ENCODE measurements at regions not wholly inside any gene's neighbourhood (a gene's known extent, or its start where the extent isn't known, plus 50 kb on each side); places are given as distances from the start of the nearest gene placed in this dataset.
A peak's percentile ranks its signal among the peaks of the same experiment; 100 is the strongest.

DNA sequence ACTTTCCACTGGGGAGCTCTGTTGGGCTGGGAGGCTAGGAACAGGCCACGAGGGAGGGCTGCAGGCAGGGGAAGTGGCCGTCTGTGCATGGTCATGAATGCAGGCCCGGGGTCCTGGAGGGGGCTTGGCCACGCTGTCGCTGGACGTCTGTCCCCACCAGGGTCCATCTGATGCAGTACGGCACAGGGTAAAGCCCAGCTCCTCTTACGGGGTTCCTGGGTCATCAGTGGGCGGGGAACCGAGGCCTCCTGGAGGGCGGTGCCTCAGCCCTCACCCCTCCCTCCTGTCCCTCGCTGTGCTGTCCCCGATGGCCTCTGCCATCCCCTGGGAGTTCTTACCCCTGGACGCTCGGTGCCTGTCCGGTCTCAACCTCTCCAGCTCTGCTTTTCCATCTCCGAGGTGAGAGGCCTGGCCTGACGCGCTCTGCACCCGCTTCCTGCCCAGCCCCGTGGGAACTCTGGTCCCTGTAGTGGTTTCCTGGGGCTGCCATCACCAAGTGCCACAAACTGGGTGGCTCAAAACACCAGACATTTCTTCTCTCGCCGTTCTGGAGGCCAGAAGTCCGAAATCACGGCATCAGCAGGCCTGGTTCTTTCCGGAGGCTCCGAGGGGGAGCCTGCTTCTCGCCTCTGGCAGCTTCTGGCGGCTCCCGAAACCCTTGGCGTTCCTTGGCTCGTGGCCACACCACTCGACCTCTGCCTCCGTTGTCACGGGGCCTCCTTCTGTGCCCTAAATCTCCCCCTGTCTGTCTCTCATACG, 182.8 kb downstream of the SEC14L1 start:
- WGBS, 2 donors (ENCODE audit: low coverage in 1 of 2), result 57% methylated on average over 33 of the region's 36 CpGs; no CpG with 5 or more reads in 1 of the 2 donors
- H3K36me3 ChIP-seq, result no peaks in the 10 kb centered on the region
- intact Hi-C loops (cut with DNase I; ENCODE audit: low total_unique reads), result loop anchor here (5.0 kb wide), 1 partner anchor 154 kb away; no protein-coding TSS in a partner anchor
- H3K9me3 ChIP-seq, result no peaks in the 10 kb centered on the region
- TF ChIP-seq POLR2AphosphoS5 (IDR thresholded peaks at IDR 0.05) (peak in 1 of 3 donors; percentile 18), POLR2A (IDR thresholded peaks at IDR 0.05) (no peak), EP300 (IDR thresholded peaks at IDR 0.05; ENCODE audit: low read depth) (no peak)
- TF ChIP-seq, protein P1, sequence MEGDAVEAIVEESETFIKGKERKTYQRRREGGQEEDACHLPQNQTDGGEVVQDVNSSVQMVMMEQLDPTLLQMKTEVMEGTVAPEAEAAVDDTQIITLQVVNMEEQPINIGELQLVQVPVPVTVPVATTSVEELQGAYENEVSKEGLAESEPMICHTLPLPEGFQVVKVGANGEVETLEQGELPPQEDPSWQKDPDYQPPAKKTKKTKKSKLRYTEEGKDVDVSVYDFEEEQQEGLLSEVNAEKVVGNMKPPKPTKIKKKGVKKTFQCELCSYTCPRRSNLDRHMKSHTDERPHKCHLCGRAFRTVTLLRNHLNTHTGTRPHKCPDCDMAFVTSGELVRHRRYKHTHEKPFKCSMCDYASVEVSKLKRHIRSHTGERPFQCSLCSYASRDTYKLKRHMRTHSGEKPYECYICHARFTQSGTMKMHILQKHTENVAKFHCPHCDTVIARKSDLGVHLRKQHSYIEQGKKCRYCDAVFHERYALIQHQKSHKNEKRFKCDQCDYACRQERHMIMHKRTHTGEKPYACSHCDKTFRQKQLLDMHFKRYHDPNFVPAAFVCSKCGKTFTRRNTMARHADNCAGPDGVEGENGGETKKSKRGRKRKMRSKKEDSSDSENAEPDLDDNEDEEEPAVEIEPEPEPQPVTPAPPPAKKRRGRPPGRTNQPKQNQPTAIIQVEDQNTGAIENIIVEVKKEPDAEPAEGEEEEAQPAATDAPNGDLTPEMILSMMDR (IDR thresholded peaks at IDR 0.05), result no peak
- H3K4me3 ChIP-seq, result no peak overlapping the region
- peaks cover 37 to 86% (median 77%) of the 10 kb centered on the region in 4 donors for H3K4me1 ChIP-seq
- H3K27ac ChIP-seq, result peak overlapping the region; percentile 87 to 91 (median 90)
- DNase-seq, result peak; percentile 33
- no peaks in the 10 kb centered on the region for H3K27me3 ChIP-seq
- in situ Hi-C loops (cut with MboI; ENCODE audit: low pct_ligation_motif_present in 1 of 4, low pct_unique_long_range_greater_than_20kb in 1 of 4, low sequenced_read_pairs in 3 of 4), result no loop called here

DNA sequence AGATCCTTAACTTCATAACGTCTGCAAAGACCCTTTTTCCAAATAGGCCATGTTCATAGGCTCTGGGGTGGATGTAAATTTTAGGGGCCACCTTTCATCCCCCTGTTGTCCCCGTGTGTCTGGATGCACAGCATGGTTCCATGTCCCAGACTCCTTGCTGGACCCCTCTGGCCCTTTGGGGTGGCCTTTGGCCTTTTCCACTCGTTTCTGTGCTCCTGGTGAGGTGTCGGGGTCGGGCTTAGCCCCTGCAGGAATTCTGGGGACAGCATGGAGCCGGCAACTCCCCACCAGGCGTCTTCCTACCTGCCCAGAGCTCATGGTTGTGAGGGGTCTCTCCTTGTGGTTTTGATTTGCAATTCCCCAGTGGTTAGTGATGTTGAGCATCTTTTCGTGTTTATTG, 183.5 kb downstream of the SEC14L1 start:
- peaks cover 31 to 85% (median 74%) of the 10 kb centered on the region in 4 donors for H3K4me1 ChIP-seq
- no peaks in the 10 kb centered on the region for H3K27me3 ChIP-seq
- TF ChIP-seq, protein P1 (IDR thresholded peaks at IDR 0.05), result no peak
- TF ChIP-seq EP300 (IDR thresholded peaks at IDR 0.05; ENCODE audit: low read depth) (no peak), POLR2AphosphoS5 (IDR thresholded peaks at IDR 0.05) (no peak), POLR2A (IDR thresholded peaks at IDR 0.05) (no peak)
- no peaks in the 10 kb centered on the region for H3K9me3 ChIP-seq
- no peak for DNase-seq
- H3K4me3 ChIP-seq, result no peak overlapping the region
- in situ Hi-C loops (cut with MboI; ENCODE audit: low pct_ligation_motif_present in 1 of 4, low pct_unique_long_range_greater_than_20kb in 1 of 4, low sequenced_read_pairs in 3 of 4), result no loop called here
- 79 to 88% methylated on average over 1 to 8 of the region's 8 CpGs for WGBS, 2 donors (ENCODE audit: low coverage in 1 of 2)
- peak overlapping the region; percentile 87 to 91 (median 90) for H3K27ac ChIP-seq
- intact Hi-C loops (cut with DNase I; ENCODE audit: low total_unique reads), result loop anchor here (5.0 kb wide), 1 partner anchor 153 kb away; no protein-coding TSS in a partner anchor
- no peaks in the 10 kb centered on the region for H3K36me3 ChIP-seq

DNA sequence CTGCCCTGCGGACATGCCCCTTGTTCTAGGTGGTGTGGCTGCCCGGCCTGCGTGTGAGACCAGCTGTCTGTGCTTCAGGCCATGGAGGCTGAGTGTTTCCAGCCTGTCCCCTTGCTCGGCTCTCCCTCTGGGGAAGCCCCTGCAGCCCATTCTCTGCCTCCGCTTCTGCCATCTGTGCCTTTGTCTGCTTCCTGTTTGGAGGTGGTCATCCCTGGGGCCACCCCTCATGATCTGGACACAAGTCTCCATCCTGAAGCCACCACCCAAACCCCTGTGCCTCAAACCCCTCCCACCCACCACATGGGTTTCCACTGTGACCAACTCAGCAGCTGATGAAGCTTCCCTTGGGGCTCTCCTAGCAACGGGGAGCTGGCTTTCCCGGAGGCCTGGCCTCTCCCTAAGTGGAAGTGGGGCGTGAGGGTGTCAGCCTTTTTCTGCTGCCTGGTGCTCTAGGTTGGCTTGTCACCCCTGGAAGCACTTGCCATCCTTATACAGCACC, 184.9 kb downstream of the SEC14L1 start:
- DNase-seq, result peak; percentile 30
- peaks cover 31 to 77% (median 66%) of the 10 kb centered on the region in 4 donors for H3K4me1 ChIP-seq

More for the DNA sequence above, 184.9 kb downstream of the SEC14L1 start:
- Histone ChIP-seq H3K27me3 (no peaks in the 10 kb centered on the region), H3K27ac (peak overlapping the region; percentile 87 to 91 (median 90)), H3K9me3 (no peaks in the 10 kb centered on the region), H3K4me3 (no peak overlapping the region), H3K36me3 (no peaks in the 10 kb centered on the region)
- intact Hi-C loops (cut with DNase I; ENCODE audit: low total_unique reads), result no loop called here
- no peak for TF ChIP-seq POLR2A (IDR thresholded peaks at IDR 0.05)
- no peak for TF ChIP-seq EP300 (IDR thresholded peaks at IDR 0.05; ENCODE audit: low read depth)
- TF ChIP-seq, protein P1 (IDR thresholded peaks at IDR 0.05), result no peak
- TF ChIP-seq POLR2AphosphoS5 (IDR thresholded peaks at IDR 0.05), result no peak
- in situ Hi-C loops (cut with MboI; ENCODE audit: low pct_ligation_motif_present in 1 of 4, low pct_unique_long_range_greater_than_20kb in 1 of 4, low sequenced_read_pairs in 3 of 4), result loop anchor here in 2 of 4 donors (25.0 kb wide), 2 partner anchors 112 to 162 kb away; no protein-coding TSS in a partner anchor
- 70% methylated on average over 8 of the region's 8 CpGs; no CpG with 5 or more reads in 1 of the 2 donors for WGBS, 2 donors (ENCODE audit: low coverage in 1 of 2)

Measured in transverse colon (tissue), 4 donors.